SK-N-SH treated with all-trans-retinoic acid at 6 μM for 48 hours (cell line): ENCODE measurements at regions not wholly inside any gene's neighbourhood (a gene's known extent, or its start where the extent isn't known, plus 50 kb on each side); places are given as distances from the start of the nearest gene placed in this dataset.

Source experiments
- ATAC-seq: fragments of 200-7000 bp; cut with Tn5 transposase; 3 replicates; pipeline ENCODE4 v1.9.1; 2020; ENCODE audit warnings: mild to moderate bottlenecking, moderate library complexity
- ARNTL ChIP-seq: fragments of 450-650 bp; formaldehyde crosslinking; IDR thresholded peaks from 2 replicates; pipeline ENCODE4 v1.5.0; 2020; ENCODE audit warnings: low read depth, mild to moderate bottlenecking, moderate library complexity, borderline replicate concordance
- BACH2 ChIP-seq: fragments of 250-450 bp; sonication (Bioruptor Pico); IDR thresholded peaks from 2 replicates; pipeline ENCODE4 v1.9.0; 2021; ENCODE audit warnings: mild to moderate bottlenecking, borderline replicate concordance
- CREB5 ChIP-seq: fragments of 250-450 bp; sonication (Bioruptor Pico); IDR thresholded peaks from 2 replicates; pipeline ENCODE4 v1.5.1; 2020; ENCODE audit warnings: low read depth, mild to moderate bottlenecking, moderate library complexity
- CSRNP3 ChIP-seq: fragments of 250-450 bp; sonication (Bioruptor Pico); IDR thresholded peaks from 2 replicates; pipeline ENCODE4 v1.5.1; 2021; ENCODE audit warnings: mild to moderate bottlenecking, moderate library complexity
- ESRRG ChIP-seq: fragments of 250-450 bp; sonication (Bioruptor Pico); IDR thresholded peaks from 2 replicates; pipeline ENCODE4 v1.6.1; 2021; ENCODE audit warnings: mild to moderate bottlenecking
- GLIS3 ChIP-seq: fragments of 250-450 bp; sonication (Bioruptor Pico); IDR thresholded peaks from 2 replicates; pipeline ENCODE4 v1.5.0; 2020; ENCODE audit warnings: mild to moderate bottlenecking, moderate library complexity
- ISL1 ChIP-seq: fragments of 250-450 bp; sonication (Bioruptor Pico); IDR thresholded peaks from 2 replicates; pipeline ENCODE4 v2.1.2; 2022; ENCODE audit warnings: mild to moderate bottlenecking, moderate library complexity
- OSR1 ChIP-seq: fragments of 250-450 bp; sonication (Bioruptor Pico); IDR thresholded peaks from 2 replicates; pipeline ENCODE4 v1.8.0; 2022; ENCODE audit warnings: moderate library complexity, mild to moderate bottlenecking, inconsistent platforms
- PATZ1 ChIP-seq: fragments of 250-450 bp; sonication (Bioruptor Pico); IDR thresholded peaks from 2 replicates; pipeline ENCODE4 v1.8.0; 2020; ENCODE audit warnings: mild to moderate bottlenecking, moderate library complexity, borderline replicate concordance
- POU6F1 ChIP-seq: fragments of 250-450 bp; sonication (Bioruptor Pico); IDR thresholded peaks from 2 replicates; pipeline ENCODE4 v1.8.0; 2021; ENCODE audit warnings: low read depth, mild to moderate bottlenecking, moderate library complexity, borderline replicate concordance
- PPARA ChIP-seq: fragments of 250-450 bp; sonication (Bioruptor Pico); IDR thresholded peaks from 2 replicates; pipeline ENCODE4 v1.5.0; 2020; ENCODE audit warnings: mild to moderate bottlenecking, borderline replicate concordance
- RARB ChIP-seq: fragments of 250-450 bp; sonication (Bioruptor Pico); IDR thresholded peaks from 2 replicates; pipeline ENCODE4 v1.8.0; 2021; ENCODE audit warnings: mild to moderate bottlenecking, moderate library complexity
- SNAI2 ChIP-seq: fragments of 250-450 bp; sonication (Bioruptor Pico); IDR thresholded peaks from 2 replicates; pipeline ENCODE4 v1.5.0; 2020; ENCODE audit warnings: mild to moderate bottlenecking, moderate library complexity
- TCF4 ChIP-seq: fragments of 250-450 bp; sonication (Bioruptor Pico); IDR thresholded peaks from 2 replicates; pipeline ENCODE4 v1.8.0; 2021; ENCODE audit warnings: mild to moderate bottlenecking, moderate library complexity, borderline replicate concordance
- TOX ChIP-seq: fragments of 250-450 bp; sonication (Bioruptor Pico); IDR thresholded peaks from 2 replicates; pipeline ENCODE4 v1.8.0; 2021; ENCODE audit warnings: mild to moderate bottlenecking, moderate library complexity, borderline replicate concordance
- TSHZ2 ChIP-seq: fragments of 250-450 bp; sonication (Bioruptor Pico); IDR thresholded peaks from 2 replicates; pipeline ENCODE4 v1.5.0; 2020; ENCODE audit warnings: mild to moderate bottlenecking, moderate library complexity
- ZC3H10 ChIP-seq: fragments of 250-450 bp; sonication (Bioruptor Pico); IDR thresholded peaks from 2 replicates; pipeline ENCODE4 v1.5.1; 2021; ENCODE audit warnings: mild to moderate bottlenecking, moderate library complexity
- ZFP3 ChIP-seq: fragments of 250-450 bp; sonication (Bioruptor Pico); IDR thresholded peaks from 2 replicates; pipeline ENCODE4 v1.5.0; 2020; ENCODE audit warnings: mild to moderate bottlenecking, moderate library complexity
- ZFP30 ChIP-seq: fragments of 450-650 bp; formaldehyde crosslinking; IDR thresholded peaks from 2 replicates; pipeline ENCODE4 v1.5.0; 2022; ENCODE audit warnings: mild to moderate bottlenecking, moderate library complexity
- ZNF565 ChIP-seq: fragments of 450-650 bp; formaldehyde crosslinking; conservative IDR thresholded peaks from 2 replicates; pipeline ENCODE4 v1.5.0; 2020; ENCODE audit warnings: low read depth, mild to moderate bottlenecking, moderate library complexity
- ZNF70 ChIP-seq: fragments of 450-650 bp; formaldehyde crosslinking; IDR thresholded peaks from 2 replicates; pipeline ENCODE4 v1.5.0; 2020; ENCODE audit warnings: mild to moderate bottlenecking, moderate library complexity
- ZNF8 ChIP-seq: fragments of 450-650 bp; formaldehyde crosslinking; IDR thresholded peaks from 2 replicates; pipeline ENCODE4 v1.5.0; 2020; ENCODE audit warnings: mild to moderate bottlenecking, moderate library complexity

GRCh38 chr2:39881948-39882347 is 102.9 kb upstream of the THUMPD2 start:
- TF ChIP-seq CSRNP3 (CRISPR knock-in tag) (no peak), ARNTL (CRISPR knock-in tag) (no peak), ESRRG (no peak), ZNF70 (no peak), ZFP30 (CRISPR knock-in tag) (no peak), BACH2 (CRISPR knock-in tag) (no peak), CREB5 (CRISPR knock-in tag) (no peak), ZC3H10 (CRISPR knock-in tag) (no peak), GLIS3 (CRISPR knock-in tag) (no peak), ZNF565 (CRISPR knock-in tag) (no peak), OSR1 (CRISPR knock-in tag) (no peak), PATZ1 (CRISPR knock-in tag) (no peak), SNAI2 (CRISPR knock-in tag) (no peak), POU6F1 (no peak), ZNF8 (CRISPR knock-in tag) (no peak), ZFP3 (CRISPR knock-in tag) (no peak), PPARA (no peak), TCF4 (CRISPR knock-in tag) (no peak), TOX (CRISPR knock-in tag) (no peak), RARB (CRISPR knock-in tag) (no peak)
- no peak for ATAC-seq

- TF ChIP-seq TSHZ2, result no peak
- no peak for TF ChIP-seq ZNF565 (CRISPR knock-in tag)
- TF ChIP-seq ARNTL (CRISPR knock-in tag), result no peak
- no peak for TF ChIP-seq GLIS3 (CRISPR knock-in tag)
- TF ChIP-seq RARB (CRISPR knock-in tag), result no peak
- no peak for TF ChIP-seq ZFP3 (CRISPR knock-in tag)
- TF ChIP-seq BACH2 (CRISPR knock-in tag), result no peak
- no peak for TF ChIP-seq TOX (CRISPR knock-in tag)
- TF ChIP-seq POU6F1, result no peak
- TF ChIP-seq ZFP30 (CRISPR knock-in tag), result no peak
- no peak for TF ChIP-seq CREB5 (CRISPR knock-in tag)
- no peak for TF ChIP-seq TCF4 (CRISPR knock-in tag)
- TF ChIP-seq SNAI2 (CRISPR knock-in tag), result no peak
- TF ChIP-seq OSR1 (CRISPR knock-in tag), result no peak
- no peak for TF ChIP-seq ZC3H10 (CRISPR knock-in tag)
- no peak for TF ChIP-seq ISL1 (CRISPR knock-in tag)
- TF ChIP-seq ZNF8 (CRISPR knock-in tag), result no peak
- TF ChIP-seq PATZ1 (CRISPR knock-in tag), result no peak
- TF ChIP-seq PPARA, result no peak
- no peak for TF ChIP-seq CSRNP3 (CRISPR knock-in tag)
- no peak for ATAC-seq
Observed at GRCh38 chr2:39881494-39881893, 102.4 kb upstream of the THUMPD2 start.
